ENCODE measurements at regions not wholly inside any gene's neighbourhood (a gene's known extent, or its start where the extent isn't known, plus 50 kb on each side); places are given as distances from the start of the nearest gene placed in this dataset.
"Not testable (repeated sequence)": the region's sequence is repeated elsewhere in the genome, so short reads cannot be mapped to it uniquely, and the experiment has no call there.

- DNase-seq = no peak
These were observed 141.8 kb downstream of the SIM1 start for GRCh38 chr6:100322886-100323285.

- DNase-seq = no peak
These were observed 144.0 kb downstream of the SIM1 start for GRCh38 chr6:100320686-100321085.

DNA sequence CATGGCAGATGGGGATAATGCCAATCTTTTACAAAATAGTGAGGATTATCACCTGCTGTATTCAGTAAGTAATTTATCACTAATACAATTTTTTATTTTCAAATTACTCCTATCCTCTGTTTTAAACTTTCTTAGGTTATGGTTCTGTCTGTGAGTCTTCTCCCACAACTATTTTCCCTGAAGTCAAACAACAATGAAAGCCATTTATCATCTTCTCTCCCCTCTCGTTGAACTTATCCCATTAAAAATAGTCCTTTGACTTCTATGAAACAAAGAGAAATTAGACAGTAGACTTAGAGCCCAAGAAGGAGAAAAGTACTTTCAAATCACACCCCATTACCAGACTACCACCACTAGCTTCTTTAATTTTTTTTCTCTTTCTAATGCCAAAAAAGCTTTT is 147.7 kb downstream of the SIM1 start:
- no peak for DNase-seq

DNA sequence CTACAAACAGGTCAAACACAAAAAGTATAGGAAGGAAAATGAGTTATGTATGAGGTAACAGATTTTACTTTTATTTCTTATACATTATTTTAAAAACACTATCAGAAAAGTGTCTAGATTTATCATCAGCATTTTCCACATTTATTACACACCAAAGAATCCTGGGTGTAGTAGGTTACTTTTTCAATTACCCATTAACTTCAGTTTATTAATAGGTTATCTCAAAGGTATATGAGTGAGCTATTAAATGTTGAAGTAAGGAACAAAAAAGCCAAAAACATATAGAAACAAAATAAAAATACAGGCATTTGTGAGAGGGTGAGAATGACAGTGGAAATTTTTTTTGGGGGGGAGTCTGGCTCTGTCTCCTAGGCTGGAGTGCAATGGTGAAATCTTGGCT is 150.5 kb downstream of the SIM1 start:
- DNase-seq = no peak

GRCh38 chr6:100311707-100312251 is 152.9 kb downstream of the SIM1 start:
- DNase-seq = no peak

GRCh38 chr6:100309174-100309573 is 155.5 kb downstream of the SIM1 start:
- DNase-seq = no peak

- no peak for DNase-seq
These were observed 157.2 kb downstream of the SIM1 start for GRCh38 chr6:100307561-100307960.

- no peak for DNase-seq
These were observed 159.4 kb downstream of the SIM1 start for GRCh38 chr6:100305209-100305869.

- no peak for DNase-seq
These were observed 160.1 kb downstream of the SIM1 start for GRCh38 chr6:100304575-100304974.

DNA sequence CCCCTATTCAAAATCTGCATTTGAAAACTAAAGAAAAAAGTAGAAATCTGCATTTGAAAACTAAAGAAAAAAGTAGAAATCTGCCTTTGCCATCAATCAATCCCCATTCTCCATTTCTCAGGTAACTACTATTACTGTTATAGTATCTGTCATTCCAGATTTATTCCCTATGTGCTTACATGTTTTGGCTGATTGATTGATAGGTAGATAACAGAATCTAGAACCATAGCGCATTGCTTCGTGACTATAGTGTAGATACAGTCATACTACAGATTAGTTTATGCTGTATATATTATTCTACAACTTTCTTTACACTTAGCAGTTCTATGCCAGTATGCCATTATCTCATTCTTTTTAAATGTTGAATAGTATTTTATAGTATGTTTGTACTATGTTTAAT is 163.0 kb downstream of the SIM1 start:
- DNase-seq = no peak

DNA sequence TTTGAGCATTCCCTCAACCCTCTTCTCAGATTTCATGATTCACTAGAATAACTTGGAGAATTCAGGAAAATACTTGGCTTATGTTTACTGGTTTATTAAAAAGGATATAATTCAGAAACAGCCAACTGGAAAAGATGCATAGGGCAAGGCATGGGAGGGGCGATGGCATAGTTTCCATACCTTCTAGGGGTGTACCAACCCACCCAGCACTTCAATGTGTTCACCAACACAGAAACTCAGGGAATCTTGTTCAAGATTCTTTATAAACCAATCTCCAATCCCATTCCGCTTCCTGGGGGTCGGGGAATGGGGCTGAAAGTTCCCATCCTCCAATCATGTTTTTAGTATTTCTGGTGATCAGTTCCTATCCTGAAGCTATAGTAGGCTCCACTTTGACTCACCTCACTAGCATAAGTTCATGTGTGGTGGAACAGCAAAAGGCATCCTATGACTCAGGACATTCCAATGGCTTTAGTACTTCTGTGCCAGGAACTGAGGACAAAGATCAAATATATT is 164.4 kb downstream of the SIM1 start:
- no peak for DNase-seq

DNA sequence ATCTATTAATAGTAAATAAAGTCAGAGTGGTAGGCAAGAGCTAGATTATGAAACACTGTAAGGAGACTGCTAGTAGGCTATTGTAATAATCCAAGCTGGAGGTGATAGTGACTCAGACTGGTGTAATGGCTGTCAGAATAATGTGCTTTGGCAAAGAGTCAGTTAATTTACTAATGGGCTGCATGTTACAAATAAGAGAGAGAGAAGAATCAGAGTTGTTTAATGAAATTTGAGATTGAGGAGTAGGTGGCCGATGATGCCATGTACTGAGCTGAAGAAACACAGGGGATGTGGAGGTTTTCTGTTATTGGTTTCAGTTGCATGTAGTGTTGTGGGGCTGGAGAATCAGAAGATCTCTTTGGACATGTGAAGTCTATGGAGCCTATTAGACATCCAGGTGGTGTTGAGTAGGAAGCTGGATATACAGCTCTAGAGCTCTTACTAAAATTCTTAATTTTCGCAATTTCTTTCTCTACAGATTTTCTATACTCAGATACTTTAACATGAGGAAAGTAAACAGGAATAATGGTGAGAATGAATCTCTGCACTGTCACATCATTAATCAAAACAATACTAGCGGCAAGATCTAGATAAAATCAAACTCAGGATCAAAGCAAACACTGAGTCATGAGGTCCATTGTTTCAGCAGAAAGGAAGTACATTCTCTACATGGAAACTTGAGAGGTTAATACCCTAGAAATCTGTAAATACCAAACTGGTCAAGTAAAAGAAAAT is 167.7 kb downstream of the SIM1 start:
- peak; percentile 20 for DNase-seq

DNA sequence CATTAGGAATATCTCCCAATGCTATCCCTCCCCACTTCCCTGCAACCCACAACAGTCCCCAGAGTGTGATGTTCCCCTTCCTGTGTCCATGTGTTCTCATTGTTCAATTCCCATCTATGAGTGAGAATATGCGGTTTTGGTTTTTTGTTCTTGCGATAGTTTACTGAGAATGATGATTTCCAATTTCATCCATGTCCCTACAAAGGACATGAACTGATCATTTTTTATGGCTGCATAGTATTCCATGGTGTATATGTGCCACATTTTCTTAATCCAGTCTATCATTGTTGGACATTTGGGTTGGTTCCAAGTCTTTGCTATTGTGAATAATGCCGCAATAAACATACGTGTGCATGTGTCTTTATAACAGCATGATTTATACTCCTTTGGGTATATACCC is 169.5 kb downstream of the SIM1 start:
- not testable (repeated sequence) for DNase-seq

GRCh38 chr6:100289285-100289684 is 175.4 kb downstream of the SIM1 start:
- no peak for DNase-seq

DNA sequence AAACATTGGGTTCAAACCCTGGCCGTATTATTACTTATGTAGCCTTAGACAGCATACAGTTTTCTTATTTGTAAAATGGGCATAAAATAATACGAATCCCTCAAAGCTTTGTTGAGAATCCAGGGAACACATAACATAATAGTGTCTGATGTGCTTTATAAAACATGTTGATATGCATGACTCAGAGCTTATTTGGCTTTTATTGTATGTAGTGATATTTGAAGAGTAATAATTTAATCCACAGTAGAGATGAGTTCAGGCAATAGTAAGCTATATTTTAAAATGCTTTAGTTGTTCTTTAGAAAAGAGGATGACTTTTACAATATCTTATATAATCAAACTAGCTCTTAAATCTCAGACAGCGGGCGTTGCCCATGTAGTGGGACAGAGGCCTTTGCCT is 176.4 kb downstream of the SIM1 start:
- no peak for DNase-seq

DNA sequence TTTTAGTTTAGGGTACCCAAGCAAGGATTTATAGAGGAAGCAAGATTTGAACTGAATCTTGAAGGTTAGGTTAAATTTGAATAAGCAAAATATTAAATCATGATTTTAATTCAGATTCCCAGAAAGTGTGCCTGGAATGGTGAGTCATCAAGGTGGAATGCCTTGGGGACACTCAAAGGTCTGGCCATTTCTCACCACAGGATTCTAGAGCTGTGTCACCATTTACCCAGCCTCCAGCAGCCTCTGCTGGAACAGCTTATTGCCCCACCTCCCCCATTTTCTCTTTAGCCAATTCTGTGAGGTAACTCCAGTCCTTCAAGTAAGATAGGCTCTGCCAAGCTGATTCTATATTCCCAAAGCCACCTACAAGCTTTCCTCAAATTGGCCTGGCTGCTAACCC is 181.4 kb downstream of the SIM1 start:
- no peak for DNase-seq

GRCh38 chr6:100281471-100281901 is 183.2 kb downstream of the SIM1 start:
- DNase-seq = peak; percentile 30

DNA sequence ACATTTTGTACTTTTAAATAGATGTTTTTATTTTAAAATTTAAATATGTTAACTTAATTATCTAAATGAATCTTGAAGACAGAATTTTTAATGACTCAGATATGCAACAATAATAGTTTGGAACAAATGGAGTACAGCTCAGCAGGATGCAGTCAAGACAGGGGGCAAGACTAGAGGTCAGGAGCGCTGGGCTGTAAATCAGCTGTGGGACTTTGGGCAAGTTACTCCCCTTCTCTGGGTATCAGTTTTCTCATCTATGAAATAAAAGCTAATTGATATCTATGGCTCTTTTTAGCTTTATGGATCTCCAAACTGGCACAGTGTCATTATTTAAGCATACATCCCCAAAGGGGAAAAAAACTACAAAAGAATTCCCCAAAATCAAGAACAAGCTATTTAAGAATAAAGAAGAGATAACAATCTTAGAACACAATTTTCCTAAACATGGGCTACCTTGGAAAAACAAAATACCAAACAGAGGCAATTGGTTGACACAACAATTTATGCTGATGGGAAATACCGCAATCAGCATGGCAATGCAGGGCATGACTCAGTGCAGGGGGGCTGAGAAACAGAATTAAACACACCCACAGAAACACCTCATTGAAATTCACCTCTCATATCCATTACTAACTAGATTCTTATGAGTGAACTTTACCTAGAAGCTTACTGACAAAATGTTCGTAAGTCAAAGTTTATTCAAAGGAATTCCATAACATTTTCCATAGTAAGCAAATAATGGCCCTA is 188.2 kb downstream of the SIM1 start:
- no peak for DNase-seq

GRCh38 chr6:100274147-100274546 is 190.6 kb downstream of the SIM1 start:
- no peak for DNase-seq

- DNase-seq = no peak
These were observed 193.1 kb downstream of the SIM1 start for GRCh38 chr6:100271625-100272024.

DNA sequence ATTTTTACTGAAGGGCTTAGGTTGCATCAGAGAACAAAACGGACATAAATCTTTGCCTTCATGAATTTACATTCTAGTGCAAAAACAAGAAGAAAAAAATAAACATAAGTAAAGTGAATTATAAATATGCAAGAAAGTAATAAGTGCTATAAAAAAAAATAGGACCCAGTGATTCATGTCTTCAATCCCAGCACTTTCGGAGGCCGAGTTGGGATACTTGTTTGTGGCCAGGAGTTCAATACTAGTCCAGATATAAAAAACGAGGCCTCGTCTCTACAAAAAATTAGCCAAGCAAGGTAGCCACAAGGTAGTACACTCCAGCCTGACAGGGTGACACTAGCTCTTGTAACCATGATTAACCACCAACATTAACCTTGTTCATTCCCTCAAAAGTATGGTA is 193.5 kb downstream of the SIM1 start:
- no peak for DNase-seq

- DNase-seq = no peak
These were observed 195.5 kb downstream of the SIM1 start for GRCh38 chr6:100269189-100269588.

- DNase-seq = no peak
These were observed 196.4 kb downstream of the SIM1 start for GRCh38 chr6:100268326-100268725.

All from NCI-H748 treated with DMSO at 0.1 percent for 48 hours (cell line).